ENCODE measurements at regions not wholly inside any gene's neighbourhood (a gene's known extent, or its start where the extent isn't known, plus 50 kb on each side); places are given as distances from the start of the nearest gene placed in this dataset.
A peak's percentile ranks its signal among the peaks of the same experiment; 100 is the strongest.

GRCh38 chr2:52959801-52960200 is 807.8 kb upstream of the CHAC2 start:
- Histone ChIP-seq H3F3A (ENCODE audit: insufficient read depth, low read depth) (no peaks in the 10 kb centered on the region), H4K20me1 (ENCODE audit: insufficient read depth) (no peaks in the 10 kb centered on the region), H3K4me3 (no peak overlapping the region), H3K4me2 (no peak overlapping the region), H3K36me3 (ENCODE audit: low read depth) (no peaks in the 10 kb centered on the region), H3K4me1 (replicated peaks; ENCODE audit: insufficient read depth) (no peaks in the 10 kb centered on the region), H3K27me3 (ENCODE audit: insufficient read depth, low read depth) (no peaks in the 10 kb centered on the region), H3K79me2 (ENCODE audit: low read depth) (no peaks in the 10 kb centered on the region), H3K9me2 (ENCODE audit: insufficient read depth) (no peaks in the 10 kb centered on the region), H3K27ac (no peak overlapping the region), H2AFZ (no peak overlapping the region), H3K9me3 (ENCODE audit: insufficient read depth, low read depth) (peaks cover 7% of the 10 kb centered on the region; the same call in 1 of the 2 replicates)
- no peak for TF ChIP-seq EZH2 (IDR thresholded peaks at IDR 0.05; ENCODE audit: low read depth)
- TF ChIP-seq, protein P1, sequence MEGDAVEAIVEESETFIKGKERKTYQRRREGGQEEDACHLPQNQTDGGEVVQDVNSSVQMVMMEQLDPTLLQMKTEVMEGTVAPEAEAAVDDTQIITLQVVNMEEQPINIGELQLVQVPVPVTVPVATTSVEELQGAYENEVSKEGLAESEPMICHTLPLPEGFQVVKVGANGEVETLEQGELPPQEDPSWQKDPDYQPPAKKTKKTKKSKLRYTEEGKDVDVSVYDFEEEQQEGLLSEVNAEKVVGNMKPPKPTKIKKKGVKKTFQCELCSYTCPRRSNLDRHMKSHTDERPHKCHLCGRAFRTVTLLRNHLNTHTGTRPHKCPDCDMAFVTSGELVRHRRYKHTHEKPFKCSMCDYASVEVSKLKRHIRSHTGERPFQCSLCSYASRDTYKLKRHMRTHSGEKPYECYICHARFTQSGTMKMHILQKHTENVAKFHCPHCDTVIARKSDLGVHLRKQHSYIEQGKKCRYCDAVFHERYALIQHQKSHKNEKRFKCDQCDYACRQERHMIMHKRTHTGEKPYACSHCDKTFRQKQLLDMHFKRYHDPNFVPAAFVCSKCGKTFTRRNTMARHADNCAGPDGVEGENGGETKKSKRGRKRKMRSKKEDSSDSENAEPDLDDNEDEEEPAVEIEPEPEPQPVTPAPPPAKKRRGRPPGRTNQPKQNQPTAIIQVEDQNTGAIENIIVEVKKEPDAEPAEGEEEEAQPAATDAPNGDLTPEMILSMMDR (conservative IDR thresholded peaks at IDR 0.05), result no peak
- intact Hi-C loops (cut with micrococcal nuclease; ENCODE audit: unreplicated experiment), result loop anchor here (5.0 kb wide), 1 partner anchor 352 kb away; no protein-coding TSS in a partner anchor
- no peak for DNase-seq
- BruUV-seq (replicated peaks), result no TSS peak
- CTCF ChIA-PET, result no interaction called here
- POLR2A ChIA-PET (ENCODE audit: unreplicated experiment), result no interaction called here

DNA sequence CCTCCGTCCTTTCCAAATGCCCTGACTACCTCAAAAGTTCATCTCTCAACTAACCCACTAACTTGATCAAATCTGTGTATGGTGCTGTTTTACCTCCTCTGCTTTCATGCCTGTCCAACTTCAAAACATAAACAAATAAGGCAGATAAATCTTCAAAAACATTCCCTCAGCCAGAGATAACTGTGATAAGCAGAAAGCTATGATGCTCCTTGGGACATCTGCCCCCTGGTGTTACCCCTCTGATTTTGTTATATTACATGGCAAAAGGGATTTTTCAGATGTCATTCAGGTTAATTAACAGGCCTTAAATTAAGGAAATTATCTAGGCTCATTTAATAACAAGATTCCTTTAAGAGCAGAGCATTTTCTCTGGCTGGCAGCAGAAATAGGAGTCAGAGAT is 810.8 kb upstream of the CHAC2 start:
- no peak for TF ChIP-seq EZH2 (IDR thresholded peaks at IDR 0.05; ENCODE audit: low read depth)
- TF ChIP-seq, protein P1 (conservative IDR thresholded peaks at IDR 0.05), result peak; percentile 41; the same call in 1 of the 2 replicates
- Histone ChIP-seq H2AFZ (no peak overlapping the region), H3K27me3 (ENCODE audit: insufficient read depth, low read depth) (no peaks in the 10 kb centered on the region), H3K4me1 (replicated peaks; ENCODE audit: insufficient read depth) (no peaks in the 10 kb centered on the region), H4K20me1 (ENCODE audit: insufficient read depth) (no peaks in the 10 kb centered on the region), H3F3A (ENCODE audit: insufficient read depth, low read depth) (no peaks in the 10 kb centered on the region), H3K27ac (no peak overlapping the region), H3K79me2 (ENCODE audit: low read depth) (no peaks in the 10 kb centered on the region), H3K4me3 (no peak overlapping the region), H3K36me3 (ENCODE audit: low read depth) (no peaks in the 10 kb centered on the region), H3K9me2 (ENCODE audit: insufficient read depth) (no peaks in the 10 kb centered on the region), H3K4me2 (no peak overlapping the region), H3K9me3 (ENCODE audit: insufficient read depth, low read depth) (0 out of 2 replicates have a peak, but pooled peaks cover 5% of the 10 kb centered on the region)
- intact Hi-C loops (cut with micrococcal nuclease; ENCODE audit: unreplicated experiment), result loop anchor here (5.0 kb wide), 1 partner anchor 349 kb away; no protein-coding TSS in a partner anchor
- CTCF ChIA-PET, result no interaction called here
- POLR2A ChIA-PET (ENCODE audit: unreplicated experiment), result no interaction called here
- no TSS peak for BruUV-seq (replicated peaks)
- DNase-seq, result no peak

GRCh38 chr2:52956118-52956517 is 811.5 kb upstream of the CHAC2 start:
- no peaks in the 10 kb centered on the region for H4K20me1 ChIP-seq (ENCODE audit: insufficient read depth)
- no peaks in the 10 kb centered on the region for H3F3A ChIP-seq (ENCODE audit: insufficient read depth, low read depth)
- no peak overlapping the region for H3K4me3 ChIP-seq
- no peaks in the 10 kb centered on the region for H3K36me3 ChIP-seq (ENCODE audit: low read depth)
- H3K9me3 ChIP-seq (ENCODE audit: insufficient read depth, low read depth), result 0 out of 2 replicates have a peak, but pooled peaks cover 5% of the 10 kb centered on the region
- H3K4me1 ChIP-seq (replicated peaks; ENCODE audit: insufficient read depth), result no peaks in the 10 kb centered on the region
- DNase-seq, result no peak
- H3K27ac ChIP-seq, result no peak overlapping the region
- H3K4me2 ChIP-seq, result no peak overlapping the region
- ChIA-PET CTCF (no interaction called here), POLR2A (ENCODE audit: unreplicated experiment) (no interaction called here)
- H3K79me2 ChIP-seq (ENCODE audit: low read depth), result no peaks in the 10 kb centered on the region
- no peaks in the 10 kb centered on the region for H3K27me3 ChIP-seq (ENCODE audit: insufficient read depth, low read depth)
- H2AFZ ChIP-seq, result no peak overlapping the region
- H3K9me2 ChIP-seq (ENCODE audit: insufficient read depth), result no peaks in the 10 kb centered on the region
- TF ChIP-seq, protein P1 (conservative IDR thresholded peaks at IDR 0.05), result no peak
- intact Hi-C loops (cut with micrococcal nuclease; ENCODE audit: unreplicated experiment), result loop anchor here (5.0 kb wide), 1 partner anchor 349 kb away; no protein-coding TSS in a partner anchor
- BruUV-seq (replicated peaks), result no TSS peak

Measured in PC-9 (cell line).